H1 (cell line): ENCODE measurements at regions not wholly inside any gene's neighbourhood (a gene's known extent, or its start where the extent isn't known, plus 50 kb on each side); places are given as distances from the start of the nearest gene placed in this dataset.
A peak's percentile ranks its signal among the peaks of the same experiment; 100 is the strongest.

Source experiments
- CTCF ChIA-PET: fragments of 300-600 bp; sonication (Branson Sonifier 250); formaldehyde crosslinking; loops from one replicate; lab custom pipeline; 2021; ENCODE audit not compliant: partially characterized antibody; lab: Charles Lee
- POLR2A ChIA-PET: fragments of 300-600 bp; sonication (Branson Sonifier 250); formaldehyde crosslinking; loops from one replicate; lab custom pipeline; 2021; ENCODE audit warnings: inconsistent platforms; ENCODE audit not compliant: partially characterized antibody; lab: Charles Lee
- DNase-seq, 2 experiments: peaks; one replicate each; pipeline versions ENCODE4 v3.0.0 to v3.0.0-alpha.2; 2010 to 2022; ENCODE audit warnings: low spot score in 2 of 2, low read depth in 1 of 2, mixed read lengths in 1 of 2
- FAIRE-seq: peaks from 2 replicates; lab custom pipeline; 2011; peaks lifted over from hg19 to GRCh38; lab: Jason Lieb, UNC
- H2AFZ ChIP-seq: 2 replicates; pipeline ENCODE4 v1.8.1; 2012; ENCODE audit warnings: low read length, inconsistent platforms
- H2AK5ac ChIP-seq: 2 replicates; pipeline ENCODE4 v1.6.1; 2013; ENCODE audit warnings: low read depth, low read length
- H2BK120ac ChIP-seq: replicated peaks from 2 replicates; pipeline ENCODE3; 2013; ENCODE audit warnings: low read depth, low read length, inconsistent platforms
- H2BK12ac ChIP-seq: 2 replicates; pipeline ENCODE4 v1.6.1; 2013; ENCODE audit warnings: low read depth, low read length
- H2BK15ac ChIP-seq: 2 replicates; pipeline ENCODE4 v1.6.1; 2013; ENCODE audit warnings: low read length
- H2BK20ac ChIP-seq: 2 replicates; pipeline ENCODE4 v1.6.1; 2013; ENCODE audit warnings: low read length
- H2BK5ac ChIP-seq: 2 replicates; pipeline ENCODE4 v1.6.1; 2013; ENCODE audit warnings: low read depth, low read length
- H3K14ac ChIP-seq: 2 replicates; pipeline ENCODE4 v1.6.1; 2013; ENCODE audit warnings: inconsistent platforms; ENCODE audit not compliant: insufficient read length
- H3K18ac ChIP-seq: 2 replicates; pipeline ENCODE4 v1.6.1; 2013; ENCODE audit warnings: low read length; ENCODE audit errors: extremely low read depth
- H3K23ac ChIP-seq: 2 replicates; pipeline ENCODE4 v1.6.1; 2013; ENCODE audit warnings: inconsistent platforms; ENCODE audit not compliant: insufficient read length
- H3K23me2 ChIP-seq: 2 replicates; pipeline ENCODE4 v1.6.1; 2013; ENCODE audit warnings: low read depth, low read length
- H3K27ac ChIP-seq: 2 replicates; pipeline ENCODE4 v1.6.1; 2011; ENCODE audit warnings: low read depth, low read length, inconsistent platforms
- H3K27me3 ChIP-seq, 4 experiments: replicated peaks in 1 of 4; 1 replicate in 1 of 4; 2 replicates in 3 of 4; pipeline versions ENCODE4 v1.6.1 to v1.8.1; 2011 to 2013; ENCODE audit warnings: low read length in 3 of 4, mild to moderate bottlenecking in 3 of 4, inconsistent platforms in 2 of 4, mixed read lengths in 2 of 4, moderate library complexity in 1 of 4; ENCODE audit not compliant: control insufficient read depth in 3 of 4, insufficient read depth in 3 of 4; ENCODE audit errors: extremely low read depth in 1 of 4
- H3K36me3 ChIP-seq, 4 experiments: 2 replicates each; pipeline versions ENCODE4 v1.6.1 to v1.8.1; 2011 to 2013; ENCODE audit warnings: mild to moderate bottlenecking in 4 of 4, low read length in 3 of 4, moderate library complexity in 2 of 4, control low read depth in 1 of 4, inconsistent platforms in 1 of 4; ENCODE audit not compliant: insufficient read depth in 4 of 4, control insufficient read depth in 2 of 4
- H3K4ac ChIP-seq: replicated peaks from 2 replicates; pipeline ENCODE3; 2013; ENCODE audit warnings: low read length, low read depth, mixed read lengths, inconsistent platforms; ENCODE audit not compliant: insufficient read length
- H3K4me1 ChIP-seq, 4 experiments: replicated peaks in 1 of 4; 1 replicate in 1 of 4; 2 replicates in 3 of 4; pipeline versions ENCODE4 v1.6.1 to v1.8.1; 2011 to 2013; ENCODE audit warnings: low read length in 3 of 4, inconsistent platforms in 2 of 4, mixed read lengths in 1 of 4; ENCODE audit not compliant: insufficient read depth in 4 of 4, control insufficient read depth in 3 of 4
- H3K4me2 ChIP-seq, 2 experiments: 2 replicates each; pipeline versions ENCODE4 v1.6.1 to v1.8.1; 2011 to 2013; ENCODE audit warnings: low read depth in 2 of 2, low read length in 2 of 2, control low read depth in 1 of 2, inconsistent platforms in 1 of 2, mild to moderate bottlenecking in 1 of 2; ENCODE audit not compliant: insufficient read depth in 1 of 2
- H3K4me3 ChIP-seq, 4 experiments: fragments of 200-600, 300-600 bp in 1 of 4; sonication (generic), shearing (Covaris generic), sonication (Bioruptor Twin) in 1 of 4; 2 replicates each; pipeline versions ENCODE4 v1.5.1 to v1.8.1; 2011 to 2016; ENCODE audit warnings: low read length in 4 of 4, low read depth in 3 of 4, control low read depth in 2 of 4, inconsistent platforms in 2 of 4, mild to moderate bottlenecking in 2 of 4, mixed read lengths in 1 of 4, moderate library complexity in 1 of 4; ENCODE audit not compliant: insufficient read depth in 2 of 4; ENCODE audit errors: extremely low read depth in 1 of 4
- H3K56ac ChIP-seq: replicated peaks from 2 replicates; pipeline ENCODE3; 2013; ENCODE audit warnings: low read depth, mild to moderate bottlenecking, mixed read lengths, low read length, inconsistent platforms; ENCODE audit not compliant: insufficient read length
- H3K79me1 ChIP-seq: 2 replicates; pipeline ENCODE4 v1.6.1; 2013; ENCODE audit warnings: low read depth, low read length, control low read depth
- H3K79me2 ChIP-seq, 2 experiments: 2 replicates each; pipeline versions ENCODE4 v1.6.1 to v1.8.1; 2012 to 2013; ENCODE audit warnings: low read length in 2 of 2, mild to moderate bottlenecking in 2 of 2, inconsistent platforms in 1 of 2; ENCODE audit not compliant: insufficient read depth in 2 of 2, control insufficient read depth in 1 of 2
- H3K9ac ChIP-seq, 4 experiments: replicated peaks in 1 of 4; 1 replicate in 1 of 4; 2 replicates in 3 of 4; pipeline versions ENCODE4 v1.6.1 to v1.8.1; 2011 to 2013; ENCODE audit warnings: low read depth in 3 of 4, low read length in 3 of 4, control low read depth in 2 of 4, mild to moderate bottlenecking in 2 of 4, moderate library complexity in 2 of 4, inconsistent platforms in 1 of 4; ENCODE audit errors: extremely low read depth in 1 of 4
- H3K9me3 ChIP-seq, 2 experiments: 2 replicates each; pipeline versions ENCODE4 v1.6.1 to v1.8.1; 2012 to 2013; ENCODE audit warnings: mild to moderate bottlenecking in 2 of 2, moderate library complexity in 2 of 2, control low read depth in 1 of 2, inconsistent platforms in 1 of 2, low read depth in 1 of 2, low read length in 1 of 2, mixed read lengths in 1 of 2; ENCODE audit not compliant: insufficient read depth in 2 of 2
- H4K20me1 ChIP-seq, 2 experiments: replicated peaks in 1 of 2; 2 replicates each; pipeline versions ENCODE3 to v1.8.1; 2011 to 2013; ENCODE audit warnings: inconsistent platforms in 2 of 2, low read length in 2 of 2, mild to moderate bottlenecking in 1 of 2; ENCODE audit not compliant: insufficient read depth in 2 of 2, control insufficient read depth in 1 of 2
- H4K5ac ChIP-seq: 2 replicates; pipeline ENCODE4 v1.6.1; 2013; ENCODE audit warnings: low read length, low read depth, mixed read lengths, inconsistent platforms; ENCODE audit not compliant: insufficient read length
- H4K8ac ChIP-seq: 2 replicates; pipeline ENCODE4 v1.8.0; 2013; ENCODE audit warnings: mild to moderate bottlenecking, moderate library complexity, low read length, inconsistent platforms; ENCODE audit not compliant: insufficient read depth; ENCODE audit errors: extremely low read depth
- H4K91ac ChIP-seq: replicated peaks from 2 replicates; pipeline ENCODE3; 2013; ENCODE audit warnings: low read length, mixed read lengths, inconsistent platforms; ENCODE audit not compliant: insufficient read length
- WGBS, 2 experiments: shearing (Covaris generic) in 1 of 2; methylation state at CpG; one replicate each; pipeline versions ENCODE4 v1.1.6 to v1.1.7; 2013 to 2015; ENCODE audit warnings: low lambda C conversion rate in 2 of 2, mixed read lengths in 2 of 2, inconsistent platforms in 1 of 2, low coverage in 1 of 2, missing lambda C conversion rate in 1 of 2; ENCODE audit not compliant: insufficient replicate concordance in 2 of 2, insufficient coverage in 1 of 2, insufficient read length in 1 of 2; ENCODE audit errors: extremely low coverage in 1 of 2, missing lambda C conversion rate in 1 of 2; 5-methylcytosine and 5-hydroxymethylcytosine counted together

DNA sequence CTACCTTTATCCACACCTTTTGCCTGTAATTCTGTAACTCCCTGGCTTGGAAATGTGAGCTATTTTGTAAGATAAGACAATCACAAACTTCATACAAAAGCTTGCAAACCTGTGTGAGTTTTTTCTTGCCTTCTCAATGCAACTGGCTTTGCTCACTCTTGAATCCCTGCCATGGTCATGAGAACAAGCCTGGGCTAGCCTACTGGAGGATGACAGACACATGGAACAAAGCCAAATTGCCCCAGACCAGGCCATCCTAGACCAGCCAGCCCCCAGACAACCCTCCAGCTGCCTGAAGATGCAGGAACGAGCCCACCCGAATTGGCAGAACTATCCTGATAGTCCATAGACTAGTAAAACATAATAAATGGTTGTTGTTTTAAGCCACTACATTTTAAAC is 466.6 kb upstream of the ERCC4 start:
- Histone ChIP-seq H3K27me3 (no peaks in the 10 kb centered on the region), H4K8ac (no peak overlapping the region), H2BK20ac (no peak overlapping the region), H3K18ac (no peak overlapping the region), H2BK15ac (no peak overlapping the region), H3K4me3 (no peak overlapping the region), H3K23me2 (no peaks in the 10 kb centered on the region), H4K5ac (peak overlapping the region; percentile 26), H3K36me3 (no peaks in the 10 kb centered on the region), H2AK5ac (no peak overlapping the region), H3K79me2 (no peaks in the 10 kb centered on the region), H3K27ac (no peak overlapping the region), H2BK5ac (no peak overlapping the region; the same call in 1 of the 2 replicates), H2AFZ (no peak overlapping the region), H3K4ac (no peak overlapping the region), H2BK120ac (peak overlapping the region; percentile 45), H2BK12ac (no peak overlapping the region), H3K14ac (no peak overlapping the region), H3K79me1 (no peaks in the 10 kb centered on the region), H3K23ac (no peak overlapping the region), H3K9ac (no peak overlapping the region), H3K9me3 (no peaks in the 10 kb centered on the region), H4K20me1 (no peaks in the 10 kb centered on the region), H3K4me1 (no peaks in the 10 kb centered on the region), H3K56ac (no peak overlapping the region), H3K4me2 (no peak overlapping the region), H4K91ac (peak overlapping the region; percentile 67)
- ChIA-PET POLR2A (interaction anchor here (0.8 to 1.2 kb wide), 3 partner anchors 17 to 584 kb away, joined by 3 read pairs; no protein-coding TSS in a partner anchor), CTCF (interaction anchor here (0.6 to 2.9 kb wide), 36 partner anchors 8 to 1271 kb away, joined by 3 to 24 read pairs (median 4); no protein-coding TSS in a partner anchor)
- 90% methylated on average over 2 of the region's 2 CpGs; no CpG with 5 or more reads in 1 of the 2 experiments for WGBS, 2 experiments
- FAIRE-seq: no peak
- no peak for DNase-seq
